ENCODE measurements at regions not wholly inside any gene's neighbourhood (a gene's known extent, or its start where the extent isn't known, plus 50 kb on each side); places are given as distances from the start of the nearest gene placed in this dataset.

GRCh38 chr7:118028226-118028625 is 155.0 kb upstream of the CTTNBP2 start:
- DNase-seq (no peak), ATAC-seq (ENCODE audit: low read depth) (no peak)
- Histone ChIP-seq H2AK9ac (replicated peaks; ENCODE audit: low read depth, low read length, poor library complexity) (no peak overlapping the region), H3K14ac (replicated peaks; ENCODE audit: low read depth, low read length) (no peak overlapping the region), H3K4me3 (ENCODE audit: insufficient read depth, low read depth, low read length) (no peak overlapping the region), H3K56ac (ENCODE audit: extremely low read depth, insufficient read depth, low read length) (no peak overlapping the region), H3K23ac (ENCODE audit: low read depth, low read length) (no peak overlapping the region), H3K18ac (ENCODE audit: low read depth, low read length) (no peak overlapping the region), H2BK5ac (ENCODE audit: low read depth, low read length, poor library complexity, severe bottlenecking) (no peak overlapping the region), H2AFZ (replicated peaks; ENCODE audit: low read length, poor library complexity) (no peak overlapping the region), H2BK15ac (ENCODE audit: low read depth, low read length) (no peak overlapping the region), H2BK120ac (ENCODE audit: low read depth, low read length) (no peak overlapping the region), H3K4ac (ENCODE audit: low read depth, low read length) (no peak overlapping the region), H3K4me2 (ENCODE audit: low read depth, low read length) (no peak overlapping the region), H3K27ac (ENCODE audit: insufficient read depth, low read length) (no peak overlapping the region), H3K79me1 (ENCODE audit: low read depth in 1 of 2, low read length in 2 of 2) (no peaks in the 10 kb centered on the region), H4K20me1 (ENCODE audit: insufficient read depth, low read length) (no peaks in the 10 kb centered on the region), H4K8ac (ENCODE audit: low read depth in 2 of 2, low read length in 2 of 2) (no peak overlapping the region), H2AK5ac (ENCODE audit: low read depth, low read length) (no peak overlapping the region), H3K4me1 (ENCODE audit: control insufficient read depth, insufficient read depth, low read length) (no peaks in the 10 kb centered on the region), H4K91ac (ENCODE audit: insufficient read depth, low read depth, low read length) (no peak overlapping the region), H3K27me3 (ENCODE audit: control insufficient read depth, insufficient read depth, low read length) (no peaks in the 10 kb centered on the region), H4K5ac (ENCODE audit: low read depth, low read length) (no peak overlapping the region), H3K9me1 (ENCODE audit: insufficient read depth, low read length) (no peaks in the 10 kb centered on the region), H3K36me3 (ENCODE audit: control insufficient read depth, insufficient read depth, low read length) (no peaks in the 10 kb centered on the region), H2BK20ac (ENCODE audit: low read depth, low read length) (no peak overlapping the region), H3K9me3 (ENCODE audit: control insufficient read depth, insufficient read depth, low read length) (no peaks in the 10 kb centered on the region), H3K9ac (ENCODE audit: low read depth, low read length) (no peak overlapping the region)
- WGBS, 2 experiments (ENCODE audit: extremely low coverage in 2 of 2, insufficient read length in 1 of 2), result no CpG with 5 or more reads among the region's 5 CpGs
- ChIA-PET CTCF (no interaction called here), POLR2A (ENCODE audit: unreplicated experiment) (no interaction called here)
- dilution Hi-C loops (cut with HindIII; ENCODE audit: low sequenced_read_pairs, unreplicated experiment) (no loop called here), intact Hi-C loops (cut with micrococcal nuclease) (no loop called here), in situ Hi-C loops (cut with MboI; ENCODE audit: low sequenced_read_pairs) (no loop called here)
- TF ChIP-seq USF2 (IDR thresholded peaks at IDR 0.05; ENCODE audit: low read depth, low read length) (no peak), RCOR1 (IDR thresholded peaks at IDR 0.05; ENCODE audit: insufficient replicate concordance, low read length) (no peak), SMC3 (IDR thresholded peaks at IDR 0.05; ENCODE audit: low read depth, low read length) (no peak), BHLHE40 (IDR thresholded peaks at IDR 0.05; ENCODE audit: low read depth, low read length) (no peak), FOS (IDR thresholded peaks at IDR 0.05; ENCODE audit: low read depth, low read length) (no peak), MXI1 (IDR thresholded peaks at IDR 0.05; ENCODE audit: borderline replicate concordance, low read depth, low read length) (no peak), NFE2L2 (IDR thresholded peaks at IDR 0.05; ENCODE audit: low read depth, low read length) (no peak), RAD21 (IDR thresholded peaks at IDR 0.05; ENCODE audit: low read length) (no peak), CHD1 (IDR thresholded peaks at IDR 0.05; ENCODE audit: low read depth, low read length) (no peak), ELK1 (IDR thresholded peaks at IDR 0.05; ENCODE audit: borderline replicate concordance, low read depth, low read length) (no peak), RFX5 (IDR thresholded peaks at IDR 0.05; ENCODE audit: low read depth, low read length) (no peak)
- no TSS peak for BruUV-seq (replicated peaks)

Data from IMR-90 (cell line).